ENCODE measurements at regions not wholly inside any gene's neighbourhood (a gene's known extent, or its start where the extent isn't known, plus 50 kb on each side); places are given as distances from the start of the nearest gene placed in this dataset.

- no peak for DNase-seq (ENCODE audit: low read depth)
- TF ChIP-seq CTCF (IDR thresholded peaks at IDR 0.05; ENCODE audit: insufficient read depth, low read depth, low read length, missing control alignments), result no peak
- H3K4me3 ChIP-seq (ENCODE audit: low read depth, low read length), result no peak overlapping the region
These were observed 244.8 kb upstream of the CDYL start for GRCh38 chr6:4531406-4531805.

DNA sequence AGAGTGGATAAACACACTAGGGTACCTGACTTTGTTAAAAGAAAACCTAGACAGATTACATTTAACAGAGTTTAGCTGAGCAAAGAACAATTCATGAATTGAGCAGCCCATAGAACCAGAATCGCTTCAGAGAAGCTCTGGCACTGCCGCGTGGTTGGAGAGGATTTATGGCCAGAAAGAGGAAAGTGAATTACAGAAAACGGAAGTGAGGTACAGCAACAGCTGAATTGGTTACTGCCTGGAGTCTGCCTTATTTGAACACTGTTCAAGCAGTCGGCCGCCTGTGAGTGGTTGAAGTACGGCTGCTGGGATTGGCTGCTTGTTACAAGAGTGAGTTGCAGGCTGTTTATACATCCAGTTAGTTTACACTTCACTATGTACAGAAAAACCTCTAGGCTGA is 253.8 kb upstream of the CDYL start:
- TF ChIP-seq CTCF (IDR thresholded peaks at IDR 0.05; ENCODE audit: insufficient read depth, low read depth, low read length, missing control alignments), result no peak
- DNase-seq (ENCODE audit: low read depth), result peak; percentile 16

GRCh38 chr6:4521070-4521469 is 255.1 kb upstream of the CDYL start:
- no peak for DNase-seq (ENCODE audit: low read depth)
- H3K4me3 ChIP-seq (ENCODE audit: low read depth, low read length), result no peak overlapping the region
- no peak for TF ChIP-seq CTCF (IDR thresholded peaks at IDR 0.05; ENCODE audit: insufficient read depth, low read depth, low read length, missing control alignments)

More for the DNA sequence above, 253.8 kb upstream of the CDYL start:
- no peak overlapping the region for H3K4me3 ChIP-seq (ENCODE audit: low read depth, low read length)

- DNase-seq (ENCODE audit: low read depth), result peak; percentile 5
- H3K4me3 ChIP-seq (ENCODE audit: low read depth, low read length), result no peak overlapping the region
- no peak for TF ChIP-seq CTCF (IDR thresholded peaks at IDR 0.05; ENCODE audit: insufficient read depth, low read depth, low read length, missing control alignments)
These were observed 257.7 kb upstream of the CDYL start for GRCh38 chr6:4518506-4518905.

- no peak for DNase-seq (ENCODE audit: low read depth)
- H3K4me3 ChIP-seq (ENCODE audit: low read depth, low read length), result no peak overlapping the region
- TF ChIP-seq CTCF (IDR thresholded peaks at IDR 0.05; ENCODE audit: insufficient read depth, low read depth, low read length, missing control alignments), result no peak
These were observed 260.0 kb upstream of the CDYL start for GRCh38 chr6:4516206-4516605.

DNA sequence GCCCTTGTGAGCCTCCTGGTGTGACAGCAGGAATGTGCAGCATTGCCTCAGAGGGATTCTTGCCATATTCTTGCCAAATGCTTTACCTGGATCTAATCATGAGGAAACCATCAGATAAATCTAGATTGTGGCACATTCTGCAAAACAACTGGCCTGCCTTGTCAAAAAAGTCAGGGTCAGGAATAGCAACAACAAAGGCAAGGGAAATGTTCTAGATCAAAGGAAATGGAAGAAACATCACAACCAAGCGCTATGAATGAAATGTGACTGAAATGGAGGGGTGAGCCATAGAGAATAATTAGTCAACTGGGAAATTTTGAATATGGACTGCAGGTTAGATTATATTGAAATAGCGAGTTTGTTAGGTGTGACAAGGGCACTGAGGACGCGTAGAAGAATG is 262.6 kb upstream of the CDYL start:
- H3K4me3 ChIP-seq (ENCODE audit: low read depth, low read length), result no peak overlapping the region
- TF ChIP-seq CTCF (IDR thresholded peaks at IDR 0.05; ENCODE audit: insufficient read depth, low read depth, low read length, missing control alignments), result no peak
- DNase-seq (ENCODE audit: low read depth), result no peak

DNA sequence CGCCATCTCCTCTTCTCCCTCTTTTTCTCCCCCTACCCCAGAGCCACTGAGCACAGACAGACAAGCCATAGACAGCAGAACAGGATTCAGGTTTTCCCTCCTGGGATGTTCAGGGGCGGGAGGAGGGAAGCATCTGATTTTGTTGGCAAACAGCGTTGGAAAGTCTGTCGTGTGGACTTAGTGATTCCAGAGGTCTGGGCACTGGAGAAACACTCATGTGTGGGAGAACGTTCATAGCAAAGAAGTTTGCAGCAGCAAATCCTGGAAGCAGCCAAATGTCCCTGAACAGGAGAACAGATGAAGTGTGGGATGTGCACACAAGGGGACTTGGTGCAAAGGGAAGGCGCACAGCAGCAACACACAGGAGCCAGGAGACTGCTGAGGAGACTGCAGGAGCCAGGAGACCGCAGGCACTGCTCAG is 264.1 kb upstream of the CDYL start:
- no peak for DNase-seq (ENCODE audit: low read depth)
- no peak for TF ChIP-seq CTCF (IDR thresholded peaks at IDR 0.05; ENCODE audit: insufficient read depth, low read depth, low read length, missing control alignments)
- H3K4me3 ChIP-seq (ENCODE audit: low read depth, low read length), result no peak overlapping the region

Data from GM12865 (cell line).